ENCODE measurements at regions not wholly inside any gene's neighbourhood (a gene's known extent, or its start where the extent isn't known, plus 50 kb on each side); places are given as distances from the start of the nearest gene placed in this dataset.
"Not testable (repeated sequence)": the region's sequence is repeated elsewhere in the genome, so short reads cannot be mapped to it uniquely, and the experiment has no call there.

GRCh38 chr7:68899156-68899555, 699.1 kb upstream of the AUTS2 start:
- TF ChIP-seq CTCF, POLR2A (IDR thresholded peaks at IDR 0.05): not testable (repeated sequence)
